AG20443 (cell line): ENCODE measurements at regions not wholly inside any gene's neighbourhood (a gene's known extent, or its start where the extent isn't known, plus 50 kb on each side); places are given as distances from the start of the nearest gene placed in this dataset.
"Not testable (repeated sequence)": the region's sequence is repeated elsewhere in the genome, so short reads cannot be mapped to it uniquely, and the experiment has no call there.

Experiments
- DNase-seq: peaks from one replicate; pipeline ENCODE4 v3.0.0; 2012; ENCODE audit warnings: low spot score, mixed read lengths

DNA sequence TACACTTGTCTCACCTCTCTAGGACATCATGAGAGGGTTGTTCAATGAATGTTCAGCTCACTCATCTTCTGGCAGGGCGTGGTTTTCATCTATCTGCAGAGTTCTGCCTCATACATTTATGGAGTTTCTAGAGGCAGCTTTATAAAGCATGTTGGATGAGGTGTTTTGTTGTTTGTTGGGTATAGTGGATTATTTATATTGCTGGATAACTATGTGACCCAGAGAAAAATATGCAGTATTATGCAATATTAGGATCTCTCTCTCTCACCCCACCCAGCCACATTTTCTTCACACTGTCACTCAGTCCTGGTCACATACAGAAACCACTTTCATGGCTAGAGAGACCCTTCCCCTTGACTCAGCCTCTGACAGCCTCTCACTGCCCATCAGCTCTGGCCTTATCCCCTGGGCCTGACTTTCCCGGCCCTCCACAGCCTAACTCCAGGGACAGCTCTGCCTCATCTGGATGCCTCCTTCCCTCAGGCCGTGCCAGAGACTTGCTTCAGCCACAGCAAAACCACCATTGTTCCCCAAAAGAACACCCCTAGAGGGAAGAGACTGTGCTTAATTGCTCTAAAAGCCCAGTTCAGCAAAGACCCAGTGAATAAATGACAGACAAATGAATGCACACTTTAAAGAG is 260.3 kb downstream of the MYCN start:
- no peak for DNase-seq

DNA sequence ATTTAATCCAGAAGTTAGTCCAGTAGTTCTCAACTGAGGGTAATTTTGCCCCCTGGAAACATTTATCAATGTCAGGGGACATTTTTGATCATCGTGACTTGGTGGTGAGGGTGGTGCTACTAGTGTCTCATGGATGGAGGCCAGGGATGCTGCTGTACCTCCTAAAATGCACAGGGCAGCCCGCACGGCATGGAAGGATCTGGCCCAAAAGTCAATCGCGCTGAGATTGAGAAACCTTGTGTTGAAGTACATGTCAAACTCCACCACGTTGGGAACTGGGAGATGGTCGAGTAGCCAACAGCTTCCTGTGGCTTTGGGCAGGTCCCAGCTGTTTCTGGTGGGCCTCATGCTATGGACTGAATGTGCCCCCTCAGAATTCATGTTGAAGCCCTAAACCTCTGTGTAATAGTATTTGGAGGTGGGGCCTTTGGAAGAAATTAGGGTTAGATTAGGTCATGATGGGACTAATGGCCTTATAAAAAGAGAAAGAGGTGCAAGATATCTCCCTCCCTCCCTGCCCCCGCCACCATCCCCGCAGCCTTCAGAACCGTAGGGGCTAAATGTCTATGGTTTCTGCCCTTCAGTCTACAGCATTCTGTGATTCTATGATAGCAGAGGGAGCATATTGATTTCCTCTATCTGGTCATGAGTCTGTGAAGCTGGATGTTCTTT is 259.7 kb downstream of the MYCN start:
- DNase-seq, result no peak

DNA sequence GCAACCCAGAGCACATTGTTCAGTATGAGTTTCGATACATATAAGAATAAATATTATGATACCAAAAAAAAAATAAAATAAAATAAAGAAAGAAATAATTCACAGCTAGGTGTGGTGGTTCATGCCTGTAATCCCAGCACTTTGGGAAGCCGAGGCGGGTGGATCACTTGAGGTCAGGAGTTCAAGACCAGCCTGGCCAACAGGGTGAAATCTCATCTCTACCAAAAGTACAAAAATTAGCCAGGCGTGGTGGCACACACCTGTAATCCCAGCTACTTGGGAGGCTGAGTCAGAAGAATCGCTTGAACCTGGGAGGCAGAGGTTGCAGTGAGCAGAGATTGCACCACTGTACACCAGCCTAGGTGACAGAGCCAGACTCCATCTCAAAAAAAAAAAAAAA is 258.9 kb downstream of the MYCN start:
- not testable (repeated sequence) for DNase-seq

DNA sequence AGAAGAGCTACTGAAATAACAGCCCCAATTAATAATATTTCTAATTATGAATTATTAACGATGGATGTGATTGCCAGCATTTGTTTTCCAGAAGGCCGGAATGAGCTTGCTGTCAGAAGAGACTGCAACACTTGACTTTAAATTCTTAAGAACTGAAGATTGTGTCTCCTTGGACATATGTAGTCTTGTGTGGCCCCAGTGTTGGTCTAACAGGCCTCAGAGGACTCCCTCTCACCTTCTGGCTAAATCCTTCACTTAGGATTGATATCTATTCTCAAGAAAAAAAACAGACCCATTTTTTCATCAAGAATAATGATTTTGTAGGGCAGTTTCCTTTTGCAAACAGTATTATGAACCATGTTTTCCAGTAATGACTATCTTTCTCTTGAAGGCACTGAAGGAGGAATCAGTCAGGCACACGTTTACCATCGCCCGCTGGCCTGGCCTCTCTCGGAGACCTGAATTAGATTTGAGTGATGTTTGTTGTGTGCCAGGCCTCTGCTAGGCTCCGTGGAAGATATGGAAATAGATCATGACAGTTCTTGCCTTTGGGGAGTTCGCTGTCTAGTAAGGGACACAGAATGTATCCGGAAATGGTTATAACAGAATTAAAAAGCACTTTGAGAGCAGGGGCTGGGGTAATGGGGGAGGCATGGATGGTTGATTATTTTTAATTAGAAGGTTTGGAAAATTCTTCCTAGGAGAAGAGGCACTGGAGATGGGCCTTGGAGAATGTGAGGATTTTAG is 258.0 kb downstream of the MYCN start:
- DNase-seq, result no peak

DNA sequence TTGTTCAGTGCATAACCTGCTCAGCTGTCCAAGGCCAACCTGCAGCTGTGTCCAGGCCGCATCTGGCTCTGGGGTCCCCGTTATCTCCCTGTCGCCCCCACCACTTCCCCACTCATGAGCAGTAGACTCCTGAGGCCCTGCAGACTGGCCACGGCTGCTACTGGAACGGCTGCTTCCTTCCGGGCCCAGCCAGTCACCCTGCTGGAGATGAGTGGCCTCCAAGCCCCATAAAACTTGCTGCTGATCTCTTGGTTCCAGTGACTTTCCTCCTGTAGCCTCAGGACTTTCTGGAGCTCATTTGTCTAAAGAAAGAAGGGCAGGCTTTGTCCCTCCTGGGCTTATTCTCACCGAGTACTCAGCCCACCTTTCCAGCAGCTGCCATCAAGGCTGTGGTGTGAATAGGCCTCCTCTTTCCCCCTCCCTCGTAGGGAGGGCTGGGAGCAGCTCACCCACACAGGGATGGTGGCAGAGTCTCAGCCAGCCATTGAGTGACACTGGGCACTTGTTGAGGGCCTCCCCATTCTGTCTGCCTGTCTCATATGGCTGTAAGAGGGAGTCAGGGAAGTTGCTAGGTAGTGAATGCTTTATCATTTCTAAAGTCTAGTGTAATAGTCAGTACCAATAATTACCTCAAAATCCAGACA is 257.3 kb downstream of the MYCN start:
- DNase-seq, result no peak

DNA sequence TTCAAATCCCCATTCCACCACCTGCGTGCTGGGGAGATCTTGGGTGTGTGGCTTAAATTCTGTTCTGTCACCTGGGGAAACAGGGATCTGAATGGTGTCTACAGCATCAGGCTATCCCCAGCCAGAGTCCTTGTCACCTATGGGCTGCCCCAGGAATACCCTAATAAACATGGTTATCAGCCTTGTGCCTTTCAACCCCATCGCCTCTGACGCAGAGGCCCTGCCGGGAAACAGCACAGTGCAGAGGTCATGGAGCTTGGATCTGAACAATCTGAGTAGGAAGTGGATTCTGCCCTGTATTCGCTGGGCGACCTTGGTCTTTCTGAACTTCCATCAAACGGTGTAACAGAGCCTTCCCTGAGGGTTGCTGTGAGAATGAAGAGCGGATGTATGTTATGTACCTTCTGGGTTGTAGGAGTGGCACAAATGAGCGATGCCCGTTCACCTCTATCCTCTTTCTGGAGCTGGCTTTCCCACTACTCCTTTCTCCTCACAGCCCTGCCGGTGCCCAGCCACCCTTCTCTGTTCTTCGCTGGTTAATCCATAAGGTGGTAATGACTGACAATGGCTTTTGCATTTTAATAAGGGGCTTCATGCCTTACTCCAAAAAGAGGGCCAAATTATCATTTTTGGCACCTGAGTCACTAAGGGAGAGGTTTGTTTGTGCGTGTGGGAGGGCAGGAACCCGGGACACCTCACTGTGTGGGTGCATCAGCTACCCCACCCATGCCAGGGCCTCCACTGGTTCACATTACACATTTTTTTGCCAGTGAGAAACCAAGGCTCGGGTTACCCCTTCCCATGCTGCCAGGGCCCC is 256.5 kb downstream of the MYCN start:
- DNase-seq, result no peak

DNA sequence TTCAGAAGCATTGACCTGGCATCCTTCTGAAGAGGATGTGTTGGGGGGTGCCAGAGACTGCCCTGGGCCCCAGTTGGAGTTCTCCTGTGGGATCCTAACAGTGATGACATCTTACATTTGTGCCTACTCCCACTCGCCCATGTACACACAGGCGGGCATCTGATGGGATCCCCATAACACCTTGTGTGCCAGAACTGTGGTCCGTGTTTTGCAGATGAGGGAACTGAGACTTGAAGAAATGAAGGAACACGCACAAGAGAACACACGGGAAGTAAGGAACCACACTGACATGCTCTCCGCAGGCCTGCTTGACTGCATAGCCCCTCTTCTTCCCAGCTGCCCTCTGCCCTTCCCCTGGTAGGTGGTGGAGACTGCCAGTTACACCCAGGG is 255.3 kb downstream of the MYCN start:
- no peak for DNase-seq

DNA sequence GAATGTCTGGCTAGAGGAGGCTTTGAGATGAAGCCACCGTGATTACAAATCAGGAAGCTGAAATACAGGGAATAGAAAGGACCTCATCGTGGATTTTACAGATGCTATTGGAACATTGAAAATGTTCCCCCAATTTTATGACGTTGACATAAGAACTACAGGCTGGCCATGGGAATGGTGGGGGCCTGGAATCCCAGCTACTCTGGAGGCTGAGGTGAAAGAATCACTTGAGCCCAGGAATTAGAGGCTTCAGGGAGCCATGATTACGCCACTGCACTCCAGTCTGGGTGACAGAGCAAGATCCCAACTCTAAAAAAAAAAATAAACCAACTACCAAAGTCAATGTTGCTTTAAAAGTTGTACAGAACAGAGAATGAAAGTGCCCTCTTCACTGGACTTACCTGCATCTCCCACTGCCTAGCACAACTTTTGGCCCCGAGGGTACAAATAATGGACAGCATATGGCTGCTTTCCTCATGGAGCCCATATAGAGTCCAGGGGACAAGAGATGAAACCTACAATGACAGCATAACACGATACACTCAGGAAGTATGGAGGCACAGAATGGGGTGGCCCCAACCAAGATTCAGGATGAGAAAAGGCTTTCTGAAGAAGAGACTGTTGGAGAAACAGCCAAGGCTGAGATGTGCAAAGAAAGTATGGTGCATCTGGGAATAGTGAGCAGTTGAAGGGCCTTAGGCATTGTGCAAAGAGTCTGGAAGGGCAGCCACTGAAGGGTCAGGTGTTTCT is 254.8 kb downstream of the MYCN start:
- DNase-seq, result no peak

DNA sequence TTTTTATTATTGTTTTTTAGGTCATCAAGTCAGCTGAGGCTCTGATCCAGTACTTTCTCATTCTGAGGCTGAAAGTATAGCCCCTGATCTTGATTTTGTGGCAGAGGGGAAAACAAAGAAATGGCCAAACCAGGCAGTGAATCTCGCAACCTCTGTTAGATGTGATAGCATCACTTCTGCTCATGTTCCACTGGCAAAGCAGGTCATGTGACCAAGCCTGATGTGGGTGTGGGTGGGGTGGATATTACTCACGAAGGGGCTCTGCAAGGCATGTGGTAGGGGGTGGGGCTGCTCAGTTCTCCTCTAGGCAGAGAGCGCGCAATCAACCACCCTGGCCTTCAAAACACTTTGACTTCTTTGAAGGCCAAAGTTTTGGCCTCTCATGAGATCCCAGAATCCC is 254.2 kb downstream of the MYCN start:
- DNase-seq, result no peak

DNA sequence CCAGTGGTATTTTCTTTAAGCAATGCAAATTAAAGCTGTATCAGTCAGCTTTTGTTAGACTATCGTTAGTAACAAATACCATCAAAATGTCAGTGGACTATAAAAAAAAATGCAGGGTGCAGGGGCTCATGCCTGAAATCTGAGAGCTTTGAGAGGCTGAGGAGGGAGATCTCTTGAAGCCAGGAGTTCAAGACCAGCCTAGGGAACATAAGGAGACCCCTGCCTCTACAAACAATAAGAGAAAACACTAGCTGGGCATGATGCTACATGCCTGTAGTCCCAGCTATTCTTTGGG is 253.7 kb downstream of the MYCN start:
- DNase-seq, result no peak

DNA sequence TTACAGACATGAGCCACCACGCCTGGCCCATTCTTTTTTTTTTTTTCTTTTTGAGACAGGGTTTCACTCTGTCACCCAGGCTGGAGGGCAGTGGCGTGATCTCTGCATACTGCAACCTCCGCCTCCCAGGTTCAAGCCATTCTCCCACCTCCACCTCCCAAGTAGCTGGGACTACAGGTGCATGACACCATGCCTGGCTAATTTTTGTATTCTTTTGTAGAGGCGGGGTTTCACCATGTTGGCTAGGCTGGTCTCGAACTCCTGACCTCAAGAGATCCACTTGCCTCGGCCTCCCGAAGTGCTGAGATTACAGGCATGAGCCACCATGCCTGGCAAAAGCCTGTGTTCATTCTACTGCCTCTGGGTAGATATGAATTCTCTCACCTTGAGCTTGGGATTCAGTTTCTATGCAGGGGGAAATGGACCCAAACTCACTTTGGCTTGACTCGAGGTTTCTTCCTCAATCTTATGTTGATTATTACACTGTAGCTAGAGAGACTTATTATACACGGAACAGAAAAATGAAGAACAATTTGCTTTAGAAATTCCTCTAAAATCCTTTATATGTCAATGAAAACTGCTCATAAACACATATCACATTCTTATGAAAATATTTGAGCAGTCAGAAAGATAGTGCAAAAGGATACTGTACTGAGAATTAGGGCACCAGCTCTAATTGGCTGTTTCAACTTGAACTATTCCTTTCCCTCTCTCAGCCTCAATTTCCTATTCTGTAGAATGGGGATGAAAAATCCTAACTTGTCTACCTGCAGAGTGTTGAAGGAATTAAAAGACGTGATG is 252.3 kb downstream of the MYCN start:
- no peak for DNase-seq

DNA sequence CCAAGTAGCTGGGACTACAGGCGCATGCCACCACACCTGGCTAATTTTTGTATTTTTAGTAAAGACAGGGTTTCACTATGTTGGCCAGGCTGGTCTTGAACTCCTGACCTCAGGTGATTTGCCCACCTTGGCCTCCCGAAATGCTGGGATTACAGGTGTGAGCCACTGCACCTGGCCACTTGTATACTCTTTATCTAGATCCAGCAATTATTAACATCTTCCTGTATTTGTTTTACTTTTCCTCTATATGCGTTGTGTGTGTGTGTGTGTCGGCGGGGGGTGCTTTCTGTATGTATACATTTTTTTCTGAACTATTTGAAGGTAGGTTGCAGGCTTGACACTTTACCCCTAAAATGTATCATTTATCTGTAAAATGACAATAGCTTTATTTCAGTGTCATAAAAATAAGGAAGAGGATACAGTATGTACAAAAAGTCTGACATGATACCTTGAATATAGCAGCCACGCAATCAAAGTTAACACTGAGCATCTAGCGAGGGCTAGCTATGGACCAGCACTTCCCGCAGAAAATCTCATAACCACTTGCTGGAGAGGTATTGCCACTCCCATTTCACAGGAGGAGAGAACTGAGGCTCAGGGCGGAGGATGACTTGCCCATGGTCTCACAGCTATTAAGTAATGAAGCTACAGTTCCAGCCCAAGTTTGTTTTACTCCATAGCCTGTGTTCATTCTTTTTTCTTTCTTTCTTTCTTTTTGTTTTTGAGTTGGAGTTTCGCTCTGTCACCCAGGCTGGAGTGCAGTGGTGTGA is 251.3 kb downstream of the MYCN start:
- no peak for DNase-seq

DNA sequence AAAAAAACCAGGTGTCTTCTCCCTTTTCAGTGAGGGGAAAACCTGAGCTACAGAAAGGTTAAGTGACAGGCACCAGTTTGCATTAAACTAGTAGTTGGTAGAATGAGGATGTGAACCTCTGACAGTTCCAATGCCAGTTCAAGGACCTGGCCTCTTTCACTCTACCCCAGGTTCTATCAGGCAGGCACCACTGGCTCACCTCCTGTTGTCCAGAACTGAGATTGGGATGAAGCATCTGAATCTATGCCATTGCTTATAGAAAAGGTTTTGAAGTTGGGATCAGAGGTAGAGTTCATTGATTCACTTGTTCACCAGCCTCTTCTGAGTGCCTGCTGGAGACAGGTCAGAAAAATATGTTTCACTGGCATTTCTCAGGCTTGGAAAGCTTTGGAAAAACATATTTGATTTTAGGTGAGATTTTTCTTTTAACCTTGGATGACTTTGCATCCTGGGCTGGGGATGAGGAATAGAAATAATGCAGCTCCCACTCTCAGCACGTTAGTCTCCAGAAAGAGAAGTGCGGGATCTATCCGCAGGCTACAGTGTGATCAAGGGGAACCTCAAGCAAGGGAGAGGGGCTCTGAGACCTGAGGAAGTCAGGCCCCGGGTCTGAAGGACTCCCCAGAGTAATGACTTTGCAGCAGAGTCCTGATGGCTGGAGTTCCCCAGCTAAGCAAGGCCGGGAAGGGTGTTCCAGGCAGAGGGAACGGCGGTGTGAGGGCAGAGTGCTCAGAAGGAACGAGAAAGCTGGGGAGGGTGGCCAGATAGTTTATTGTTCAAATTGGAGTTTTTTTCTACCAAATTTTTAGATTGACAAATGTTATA is 250.3 kb downstream of the MYCN start:
- DNase-seq, result no peak

DNA sequence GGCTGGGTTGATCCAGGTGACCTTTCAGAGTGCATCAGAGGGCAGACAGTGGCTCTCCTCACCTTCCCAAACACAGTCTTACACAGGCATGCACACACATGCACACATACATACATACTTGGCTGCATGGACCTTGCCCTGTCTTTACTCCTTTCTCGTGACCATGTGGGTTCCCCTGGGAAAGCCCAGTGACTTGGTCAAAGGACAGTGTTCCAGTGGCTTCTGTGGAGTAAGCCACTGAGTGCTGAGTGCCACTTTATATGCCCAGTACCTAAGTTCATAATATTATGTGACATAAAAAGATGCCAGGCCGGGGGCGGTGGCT is 249.4 kb downstream of the MYCN start:
- DNase-seq, result no peak

DNA sequence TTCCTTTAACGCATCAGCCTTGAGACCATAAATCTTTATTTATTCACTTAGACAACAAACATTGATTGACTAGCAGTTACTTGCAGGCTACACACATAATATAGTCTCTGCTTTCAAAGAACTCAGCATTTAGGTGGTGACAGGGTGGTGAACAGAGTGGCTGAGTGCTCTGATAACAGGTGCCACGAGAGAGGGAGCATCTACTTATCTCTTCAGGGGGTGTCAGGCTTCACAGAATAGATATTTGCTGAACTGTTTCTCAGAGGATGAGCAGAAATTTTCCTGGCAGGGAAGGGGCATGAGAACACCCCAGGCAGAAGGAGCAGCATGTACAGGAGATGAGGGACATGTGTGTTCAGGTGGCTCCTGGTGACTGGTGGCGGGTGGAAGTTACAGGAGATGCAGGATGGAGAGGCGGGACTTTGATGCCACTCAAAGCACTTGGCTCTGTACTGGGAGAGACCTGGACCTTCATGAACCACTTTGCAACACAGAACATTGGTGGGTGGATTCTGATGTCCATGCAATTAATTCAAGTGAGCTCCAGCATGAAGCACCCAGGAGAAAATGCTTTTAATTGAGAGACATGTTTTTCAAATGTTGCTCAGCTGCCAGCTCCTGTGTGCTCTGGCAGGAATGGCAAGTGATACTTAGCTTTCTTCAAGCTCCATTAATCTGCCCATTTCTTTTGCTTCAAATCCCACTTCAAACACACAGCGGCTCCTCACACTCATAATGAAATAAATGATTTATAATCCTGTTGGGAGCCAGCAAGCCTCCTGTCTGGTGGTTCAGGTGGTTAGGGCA is 248.9 kb downstream of the MYCN start:
- no peak for DNase-seq

DNA sequence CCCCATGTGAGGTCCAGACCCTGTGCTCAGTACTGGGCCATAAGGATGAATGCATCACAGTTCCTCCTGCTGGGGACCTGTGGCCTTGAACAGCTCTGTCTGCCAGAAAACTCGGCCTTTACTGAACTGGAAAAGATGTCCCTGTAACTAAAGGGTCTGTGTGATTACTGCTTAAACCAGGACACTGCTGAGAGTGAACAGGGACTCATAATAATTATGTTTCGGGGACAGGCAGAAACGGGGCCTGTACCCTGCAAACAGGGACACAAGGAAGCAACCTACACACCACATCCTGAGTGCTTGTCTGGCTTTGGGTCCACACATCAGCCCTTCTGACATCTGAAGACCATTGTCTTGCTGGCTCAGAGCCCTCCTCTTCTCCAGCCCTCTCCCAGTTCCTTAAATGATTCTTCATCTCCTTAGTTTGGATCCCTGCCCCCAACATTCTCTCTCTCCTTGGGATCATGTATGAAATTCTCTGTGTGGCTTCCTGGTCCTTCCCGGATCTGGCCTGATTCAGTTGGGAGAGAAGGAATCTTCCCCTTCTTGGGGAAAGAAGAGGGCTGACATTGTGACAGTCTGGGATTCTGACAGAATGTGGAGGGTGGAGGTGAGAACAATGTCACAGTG is 248.0 kb downstream of the MYCN start:
- DNase-seq, result no peak

DNA sequence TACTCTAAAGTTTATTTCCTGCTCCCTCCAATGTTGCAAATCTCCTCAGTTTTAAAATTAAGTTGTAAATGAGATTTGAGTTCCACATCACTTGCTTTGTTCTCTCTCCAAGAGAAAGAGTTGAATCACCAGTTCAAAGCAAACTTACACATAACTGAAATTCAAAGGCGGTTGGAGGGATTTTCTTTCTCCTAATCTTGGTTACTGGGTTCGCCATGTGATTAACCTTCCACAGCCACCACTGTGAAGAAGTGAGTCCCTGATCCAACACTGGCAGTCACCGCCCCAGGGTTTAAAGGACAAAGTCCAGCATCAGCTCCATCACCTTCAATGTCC is 247.1 kb downstream of the MYCN start:
- DNase-seq, result no peak
